ENCODE measurements at regions not wholly inside any gene's neighbourhood (a gene's known extent, or its start where the extent isn't known, plus 50 kb on each side); places are given as distances from the start of the nearest gene placed in this dataset.

DNA sequence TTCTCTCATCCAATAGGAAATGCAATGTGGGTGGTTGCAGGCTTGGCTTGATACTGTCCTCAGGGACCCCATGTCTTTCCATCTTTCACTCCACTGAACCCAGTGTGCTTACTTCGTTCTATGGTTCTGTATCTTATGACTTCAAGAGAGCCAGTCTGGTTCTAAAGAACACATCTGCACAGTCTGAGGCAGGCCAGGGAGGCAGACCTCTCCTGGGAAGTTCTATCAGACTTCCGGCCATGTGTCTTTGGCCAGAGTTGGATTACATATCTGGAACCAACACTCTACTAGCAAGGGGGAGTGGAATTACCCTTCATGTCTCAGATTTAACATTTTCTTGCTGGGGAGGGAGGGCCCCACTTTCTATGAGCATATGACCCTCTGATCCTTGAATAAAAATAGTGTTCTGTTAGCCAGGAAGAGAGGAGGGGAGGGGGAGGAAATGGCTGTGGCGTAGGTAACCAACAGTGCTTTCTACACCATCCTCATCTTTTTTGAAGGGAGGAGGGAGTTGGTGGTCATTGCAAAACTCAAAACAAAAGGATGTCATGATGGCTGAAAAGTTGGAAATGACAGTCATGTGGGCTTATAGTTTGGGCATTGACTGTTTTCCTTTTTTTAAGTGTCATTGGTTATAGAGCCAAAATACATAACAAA is 370.2 kb downstream of the GATA3 start:
- DNase-seq (ENCODE audit: low spot score), result no peak

- no peak for DNase-seq (ENCODE audit: low spot score)
Measured at GRCh38 chr10:8428654-8429053, 374.2 kb downstream of the GATA3 start.

- no peak for DNase-seq (ENCODE audit: low spot score)
Measured at GRCh38 chr10:8430321-8430720, 375.8 kb downstream of the GATA3 start.

- no peak for DNase-seq (ENCODE audit: low spot score)
Measured at GRCh38 chr10:8431511-8431910, 377.0 kb downstream of the GATA3 start.

GRCh38 chr10:8435186-8436055 is 380.9 kb downstream of the GATA3 start:
- no peak for DNase-seq (ENCODE audit: low spot score)

DNA sequence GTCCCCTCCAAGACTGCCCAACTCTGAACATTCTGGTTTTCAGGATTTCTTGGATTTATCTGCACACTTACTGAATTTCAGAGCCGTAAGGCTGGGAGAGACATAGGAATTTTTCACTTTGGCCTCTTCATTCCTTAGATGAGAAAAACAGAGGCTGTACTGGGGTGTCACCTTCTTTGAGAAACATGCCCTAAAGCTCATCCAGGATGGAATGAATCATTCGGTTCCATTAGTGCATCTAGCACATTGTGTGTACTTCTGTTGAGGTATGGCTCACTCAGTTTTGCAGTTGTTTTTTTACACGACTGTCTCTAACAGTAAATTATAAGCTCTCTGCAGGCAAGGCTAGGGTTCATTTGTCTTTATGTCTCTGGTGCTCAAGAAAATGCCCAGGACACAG is 383.4 kb downstream of the GATA3 start:
- DNase-seq (ENCODE audit: low spot score), result no peak

DNA sequence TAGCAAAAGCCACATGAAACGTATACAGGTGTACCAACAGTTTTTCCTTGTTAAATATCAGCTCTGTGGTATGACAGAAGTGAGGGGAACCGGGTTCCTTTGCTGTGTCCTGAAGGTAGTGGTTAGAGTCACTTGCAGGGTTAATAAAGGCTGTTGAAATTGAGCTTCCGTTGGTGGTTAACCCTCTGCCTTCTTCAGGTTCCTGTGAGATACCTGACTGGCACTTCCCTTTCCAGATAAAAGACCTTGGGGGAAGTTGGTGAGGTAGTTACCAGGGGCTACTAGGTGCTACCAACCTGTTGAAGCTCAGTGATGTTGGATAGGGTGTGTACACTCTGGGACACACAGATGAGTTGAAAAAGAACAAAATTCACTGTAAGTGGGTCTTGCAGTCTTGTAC is 384.1 kb downstream of the GATA3 start:
- DNase-seq (ENCODE audit: low spot score), result no peak

DNA sequence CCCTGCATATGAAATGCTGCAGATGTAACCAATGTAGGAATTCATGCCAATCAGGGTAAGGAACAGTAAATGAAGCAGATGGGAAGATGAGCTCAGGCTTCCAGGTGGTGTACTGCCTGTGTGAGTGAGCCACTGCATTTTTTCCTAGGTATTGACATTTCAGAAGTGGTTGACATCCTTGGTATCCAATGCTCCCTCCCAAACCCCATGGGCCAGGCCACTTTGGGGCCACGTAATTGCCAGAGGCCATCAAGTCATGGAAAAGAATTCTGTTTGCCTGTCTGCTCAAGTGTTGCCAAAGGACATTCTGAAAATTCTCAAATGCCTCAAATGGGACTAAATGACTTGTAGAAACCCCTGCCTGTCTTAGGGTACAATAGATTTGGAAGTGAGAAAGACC is 384.6 kb downstream of the GATA3 start:
- DNase-seq (ENCODE audit: low spot score), result no peak

GRCh38 chr10:8444630-8445029 is 390.1 kb downstream of the GATA3 start:
- no peak for DNase-seq (ENCODE audit: low spot score)

DNA sequence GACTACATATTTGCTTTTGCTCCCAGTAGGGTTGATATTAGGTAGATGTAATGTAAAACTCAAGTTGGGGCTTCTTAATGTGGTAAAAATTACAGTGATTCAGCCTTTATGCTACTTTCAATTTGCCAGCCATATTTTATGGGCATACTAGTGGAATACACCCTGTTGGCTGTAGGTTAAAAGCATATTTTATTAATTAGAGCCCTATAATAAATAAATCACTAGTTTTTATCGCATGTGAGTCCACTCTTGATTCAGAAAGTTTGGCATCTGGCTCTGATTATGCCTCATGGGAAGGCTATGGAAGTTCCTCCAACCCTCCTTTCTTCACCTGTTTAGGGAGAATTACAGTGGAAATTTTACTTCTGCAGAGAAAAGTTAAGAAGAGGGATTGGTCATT is 390.9 kb downstream of the GATA3 start:
- DNase-seq (ENCODE audit: low spot score), result no peak

GRCh38 chr10:8449909-8450308 is 395.4 kb downstream of the GATA3 start:
- no peak for DNase-seq (ENCODE audit: low spot score)

GRCh38 chr10:8453587-8453986 is 399.1 kb downstream of the GATA3 start:
- DNase-seq (ENCODE audit: low spot score), result no peak

DNA sequence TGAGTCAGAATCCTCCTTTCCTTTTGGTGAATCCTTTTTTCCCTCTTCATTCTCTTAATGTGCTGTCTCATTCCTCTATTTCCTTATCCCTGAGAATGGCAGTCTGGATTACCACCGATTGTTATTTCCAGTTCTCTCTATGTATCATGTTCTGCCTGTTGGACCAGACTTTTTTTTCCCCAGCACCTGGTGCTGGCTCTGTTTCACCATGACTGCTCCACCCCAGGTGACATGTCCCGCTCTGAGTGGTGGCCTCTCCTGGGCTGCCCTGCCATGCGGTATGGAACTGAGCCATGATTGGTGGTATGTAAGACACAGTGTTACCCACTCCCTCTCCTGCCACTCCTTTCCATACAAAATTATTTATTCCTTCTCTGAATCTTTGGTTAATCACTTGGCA is 399.9 kb downstream of the GATA3 start:
- no peak for DNase-seq (ENCODE audit: low spot score)

GRCh38 chr10:8455181-8455580 is 400.7 kb downstream of the GATA3 start:
- DNase-seq (ENCODE audit: low spot score), result no peak

DNA sequence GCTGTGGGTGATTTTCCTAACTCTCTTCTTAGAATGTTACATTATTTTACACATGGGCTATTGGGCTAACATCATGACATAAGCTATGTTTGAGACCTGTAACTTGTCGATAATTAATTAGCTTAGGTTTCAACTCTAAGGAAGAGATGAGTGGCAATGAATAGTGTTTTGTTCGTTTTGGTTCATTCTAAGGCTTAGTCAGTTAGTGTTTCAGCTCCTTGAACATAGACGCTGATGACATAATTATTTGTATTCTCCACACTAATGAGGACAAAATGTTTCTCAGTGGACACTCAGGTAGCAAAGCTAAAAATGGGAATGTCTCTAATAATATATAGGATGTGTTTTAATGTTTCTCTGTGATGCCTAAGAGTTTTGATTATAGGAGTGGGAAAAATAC is 401.9 kb downstream of the GATA3 start:
- no peak for DNase-seq (ENCODE audit: low spot score)

DNA sequence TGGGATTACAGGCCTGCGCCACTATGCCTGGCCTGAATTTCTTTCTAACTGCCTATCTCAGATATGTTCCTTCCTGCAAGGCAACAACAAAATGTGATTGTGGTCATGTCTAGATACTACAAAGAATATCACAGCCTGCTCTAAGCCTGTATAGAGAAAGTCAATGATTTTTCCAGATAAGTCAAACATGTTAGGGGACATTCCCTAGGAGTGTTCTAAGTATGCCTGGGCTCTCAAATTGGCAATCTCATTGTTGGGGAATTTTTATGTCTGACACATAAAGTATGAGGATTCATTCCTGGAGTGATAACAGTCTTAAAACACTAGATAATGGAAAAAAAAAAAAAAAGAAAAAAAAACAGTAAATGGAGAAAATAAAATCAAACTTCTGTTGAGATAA is 406.1 kb downstream of the GATA3 start:
- DNase-seq (ENCODE audit: low spot score), result no peak

DNA sequence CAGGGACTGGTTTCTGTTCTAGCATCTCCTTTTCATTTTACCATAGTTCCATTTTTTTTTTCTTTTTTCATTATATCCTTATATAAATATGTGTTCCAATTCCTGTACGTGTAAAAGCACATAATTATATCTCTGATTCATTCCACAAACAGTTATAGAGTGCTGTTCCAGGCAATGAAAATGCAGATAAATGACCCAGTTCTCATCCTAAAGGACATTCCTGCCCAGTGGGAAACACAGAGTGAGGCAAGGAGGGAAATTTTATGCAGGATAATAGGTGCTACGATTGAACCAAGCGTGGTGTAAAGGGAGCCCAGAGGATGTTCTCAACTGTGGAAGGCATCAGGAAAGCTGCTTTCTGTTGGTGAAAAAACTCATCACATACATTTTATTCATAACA is 408.1 kb downstream of the GATA3 start:
- DNase-seq (ENCODE audit: low spot score), result no peak

DNA sequence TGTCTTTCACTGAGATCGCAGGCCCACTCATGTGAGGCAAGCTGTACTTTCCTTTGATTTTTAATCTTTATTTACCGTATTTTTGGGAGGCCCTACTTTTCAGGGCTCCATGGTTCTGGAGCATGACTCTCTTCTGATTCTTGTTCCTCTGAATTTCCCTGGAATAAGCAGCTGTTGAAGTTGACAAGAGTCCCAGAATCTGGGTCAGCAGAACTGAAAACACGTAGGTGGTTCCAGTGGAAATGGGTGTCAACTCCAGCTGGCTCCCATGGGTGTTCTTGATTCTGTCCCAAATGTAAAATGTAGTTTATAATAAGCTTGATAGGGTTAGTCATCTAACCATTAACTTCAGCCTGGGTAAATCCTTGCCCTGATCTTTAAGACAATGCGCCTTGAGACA is 409.4 kb downstream of the GATA3 start:
- DNase-seq (ENCODE audit: low spot score), result no peak

DNA sequence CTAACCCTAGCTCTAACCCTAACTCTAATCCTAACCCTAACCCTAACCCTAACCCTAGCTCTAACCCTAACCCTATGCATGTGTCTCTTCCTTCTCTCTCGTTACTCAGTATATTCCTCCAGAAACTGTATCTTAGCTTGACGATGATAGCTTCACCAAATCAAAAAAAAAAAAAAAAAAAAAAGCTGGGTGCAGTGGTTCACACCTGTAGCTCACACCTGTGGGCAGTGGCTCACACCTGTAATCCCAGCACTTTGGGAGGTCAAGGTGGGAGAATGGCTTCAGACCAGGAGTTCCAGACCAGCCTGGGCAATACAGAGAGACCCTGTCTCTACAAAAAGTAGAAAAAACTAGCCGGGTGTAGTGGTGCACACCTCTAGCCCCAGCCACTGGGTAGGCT is 414.0 kb downstream of the GATA3 start:
- DNase-seq (ENCODE audit: low spot score), result no peak

- DNase-seq (ENCODE audit: low spot score), result no peak
Measured at GRCh38 chr10:8473205-8473604, 418.7 kb downstream of the GATA3 start.

GRCh38 chr10:8477300-8477699 is 422.8 kb downstream of the GATA3 start:
- DNase-seq (ENCODE audit: low spot score), result no peak

GRCh38 chr10:8481718-8482504 is 427.4 kb downstream of the GATA3 start:
- no peak for DNase-seq (ENCODE audit: low spot score)

DNA sequence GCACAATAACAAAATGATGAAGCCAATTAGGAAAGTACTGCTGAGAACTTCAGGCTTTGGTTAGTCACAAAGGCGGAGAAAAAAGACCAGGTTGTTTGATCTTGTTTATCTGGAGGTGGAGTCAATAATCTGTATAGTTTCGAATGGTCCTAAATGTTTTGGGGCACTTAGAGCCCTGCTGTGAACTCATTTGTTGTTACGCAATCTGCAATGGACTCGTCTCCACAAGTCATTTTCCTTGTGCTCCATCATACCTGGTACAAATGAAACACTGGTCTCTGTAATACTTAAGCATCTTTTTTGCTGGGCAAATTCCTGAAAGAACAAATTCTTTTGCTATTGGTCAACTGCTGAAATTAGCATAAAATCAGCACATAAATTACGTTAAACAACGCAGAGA is 430.5 kb downstream of the GATA3 start:
- DNase-seq (ENCODE audit: low spot score), result no peak

All from NAMALWA (cell line).